A549 (cell line): ENCODE measurements at regions not wholly inside any gene's neighbourhood (a gene's known extent, or its start where the extent isn't known, plus 50 kb on each side); places are given as distances from the start of the nearest gene placed in this dataset.
A peak's percentile ranks its signal among the peaks of the same experiment; 100 is the strongest.
"Not testable (repeated sequence)": the region's sequence is repeated elsewhere in the genome, so short reads cannot be mapped to it uniquely, and the experiment has no call there.

Source experiments
- ATAC-seq, 2 experiments: fragments of 200-7000 bp in 1 of 2; fragments of >200 bp in 1 of 2; cut with Nextera tagmentation in 1 of 2; cut with Tn5 transposase in 1 of 2; 3 replicates each; pipeline versions ENCODE4 v1.8.0 to v1.9.1; 2018 to 2020; ENCODE audit warnings: mild to moderate bottlenecking in 1 of 2, moderate library complexity in 1 of 2
- CTCF ChIA-PET: fragments of 300-600 bp; sonication (Branson Sonifier 250); formaldehyde crosslinking; extraction: SDS; loops from one replicate; lab custom pipeline; 2021; ENCODE audit warnings: antibody characterized with exemption, inconsistent platforms; lab: Yijun Ruan, JAX
- POLR2A ChIA-PET: fragments of 350-600 bp; formaldehyde crosslinking; extraction: SDS; loops from one replicate; lab custom pipeline; 2021; ENCODE audit warnings: antibody characterized with exemption, inconsistent platforms; lab: Yijun Ruan, JAX
- DNase-seq, 2 experiments: peaks; one replicate each; pipeline versions ENCODE4 v3.0.0 to v3.0.0-alpha.2; 2011 to 2016; ENCODE audit warnings: low read depth in 1 of 2, low spot score in 1 of 2
- FAIRE-seq: peaks from 2 replicates; lab custom pipeline; 2011; peaks lifted over from hg19 to GRCh38; lab: Jason Lieb, UNC
- H3K27ac ChIP-seq, 2 experiments: fragments of >200 bp; sonication (Bioruptor Twin); formaldehyde crosslinking; 3 replicates each; pipeline ENCODE4 v1.5.1; 2016 to 2017
- H3K4me1 ChIP-seq: fragments of >200 bp; sonication (Bioruptor Twin); formaldehyde crosslinking; 3 replicates; pipeline ENCODE4 v1.6.1; 2016
- H3K4me2 ChIP-seq: fragments of >200 bp; sonication (Bioruptor Twin); formaldehyde crosslinking; 3 replicates; pipeline ENCODE4 v1.6.1; 2016
- H3K4me3 ChIP-seq: fragments of >200 bp; sonication (Bioruptor Twin); formaldehyde crosslinking; 3 replicates; pipeline ENCODE4 v1.5.1; 2016
- H3K9me3 ChIP-seq: fragments of >200 bp; sonication (Bioruptor Twin); formaldehyde crosslinking; 3 replicates; pipeline ENCODE4 v1.6.1; 2016
- CBX2 ChIP-seq: fragments of 200-600 bp; sonication (generic); IDR thresholded peaks from 2 replicates; pipeline ENCODE4 v1.6.1; 2016; ENCODE audit warnings: low read depth, mild to moderate bottlenecking, borderline replicate concordance
- CEBPB ChIP-seq, 2 experiments: fragments of >200 bp in 1 of 2; sonication (Bioruptor Twin) in 1 of 2; formaldehyde crosslinking in 1 of 2; IDR thresholded peaks; 2 replicates each; pipeline ENCODE4 v1.6.1; 2012 to 2016
- CHD2 ChIP-seq: fragments of 150-350 bp; IDR thresholded peaks from 2 replicates; pipeline ENCODE4 v1.6.1; 2014; ENCODE audit warnings: low read length; ENCODE audit not compliant: partially characterized antibody
- CHD4 ChIP-seq: fragments of 200-600 bp; sonication (generic); IDR thresholded peaks from 2 replicates; pipeline ENCODE4 v1.6.1; 2016; ENCODE audit warnings: antibody characterized with exemption, mild to moderate bottlenecking, borderline replicate concordance
- EHMT2 ChIP-seq: fragments of 200-600 bp; sonication (generic); IDR thresholded peaks from 2 replicates; pipeline ENCODE4 v1.6.1; 2016; ENCODE audit warnings: antibody characterized with exemption, low read depth, mild to moderate bottlenecking, moderate library complexity
- EP300 ChIP-seq, 2 experiments: fragments of >200 bp; sonication (Bioruptor Twin); formaldehyde crosslinking; IDR thresholded peaks; 2 replicates in 1 of 2; 3 replicates in 1 of 2; pipeline ENCODE4 v1.6.1; 2016 to 2017
- HOXA7 ChIP-seq: fragments of 250-450 bp; sonication (Bioruptor Pico); IDR thresholded peaks from 2 replicates; pipeline ENCODE4 v1.5.0; 2020; ENCODE audit warnings: mild to moderate bottlenecking, moderate library complexity
- JUN ChIP-seq, 2 experiments: fragments of >200 bp; sonication (Bioruptor Twin); formaldehyde crosslinking; IDR thresholded peaks; 2 replicates in 1 of 2; 3 replicates in 1 of 2; pipeline ENCODE4 v1.6.1; 2016 to 2017
- JUNB ChIP-seq: fragments of >200 bp; sonication (Bioruptor Twin); formaldehyde crosslinking; IDR thresholded peaks from 2 replicates; pipeline ENCODE4 v1.6.1; 2016
- KDM1A ChIP-seq: fragments of 200-600 bp; sonication (generic); IDR thresholded peaks from 2 replicates; pipeline ENCODE4 v1.6.1; 2016; ENCODE audit warnings: low read depth, mild to moderate bottlenecking
- MAFK ChIP-seq: fragments of 450-650 bp; IDR thresholded peaks from 2 replicates; pipeline ENCODE4 v1.6.1; 2014; ENCODE audit not compliant: partially characterized antibody
- MAZ ChIP-seq: fragments of 150-350 bp; IDR thresholded peaks from 2 replicates; pipeline ENCODE4 v1.6.1; 2014; ENCODE audit warnings: antibody characterized with exemption, low read depth, low read length, borderline replicate concordance
- MYC ChIP-seq: IDR thresholded peaks from 2 replicates; pipeline ENCODE4 v1.6.1; 2012; ENCODE audit warnings: mild to moderate bottlenecking, inconsistent platforms, low read length, improper control_type of control experiment, borderline replicate concordance
- NFE2L2 ChIP-seq: fragments of 150-350 bp; conservative IDR thresholded peaks from 2 replicates; pipeline ENCODE4 v1.6.1; 2014; ENCODE audit warnings: low read length
- PHF8 ChIP-seq: fragments of 200-600 bp; sonication (generic); IDR thresholded peaks from 2 replicates; pipeline ENCODE4 v1.6.1; 2016; ENCODE audit warnings: low read depth, mild to moderate bottlenecking, antibody characterized with exemption, moderate library complexity, borderline replicate concordance
- RAD21 ChIP-seq, 2 experiments: fragments of >200 bp in 1 of 2; sonication (Bioruptor Twin) in 1 of 2; formaldehyde crosslinking in 1 of 2; IDR thresholded peaks in 1 of 2; conservative IDR thresholded peaks in 1 of 2; 2 replicates in 1 of 2; 3 replicates in 1 of 2; pipeline ENCODE4 v1.6.1; 2012 to 2018; ENCODE audit warnings: inconsistent platforms in 1 of 2
- RARB ChIP-seq: fragments of 250-450 bp; sonication (Bioruptor Pico); IDR thresholded peaks from 2 replicates; pipeline ENCODE4 v1.8.0; 2021; ENCODE audit warnings: mild to moderate bottlenecking, moderate library complexity
- RFX5 ChIP-seq: fragments of 450-650 bp; IDR thresholded peaks from 2 replicates; pipeline ENCODE4 v1.7.1; 2014; ENCODE audit warnings: antibody characterized with exemption, mild to moderate bottlenecking, moderate library complexity
- RNF2 ChIP-seq: fragments of 200-600 bp; sonication (generic); IDR thresholded peaks from 2 replicates; pipeline ENCODE4 v1.6.1; 2016; ENCODE audit warnings: low read depth, mild to moderate bottlenecking, antibody characterized with exemption, moderate library complexity, borderline replicate concordance
- SMC3 ChIP-seq: fragments of >200 bp; sonication (Bioruptor Twin); formaldehyde crosslinking; IDR thresholded peaks from 3 replicates; pipeline ENCODE4 v1.6.1; 2018; ENCODE audit warnings: inconsistent platforms
- SREBF2 ChIP-seq: fragments of 450-650 bp; IDR thresholded peaks from 2 replicates; pipeline ENCODE4 v1.6.1; 2014; ENCODE audit warnings: mild to moderate bottlenecking, moderate library complexity
- TFCP2L1 ChIP-seq: fragments of 250-450 bp; sonication (Bioruptor Pico); IDR thresholded peaks from 2 replicates; pipeline ENCODE4 v1.5.0; 2021; ENCODE audit warnings: mild to moderate bottlenecking
- ZSCAN20 ChIP-seq: fragments of 250-450 bp; sonication (Bioruptor Pico); IDR thresholded peaks from 2 replicates; pipeline ENCODE4 v1.8.0; 2022; ENCODE audit warnings: mild to moderate bottlenecking, moderate library complexity
- WGBS: methylation state at CpG from one replicate; pipeline ENCODE4 v1.1.6; 2017; ENCODE audit errors: missing lambda C conversion rate; 5-methylcytosine and 5-hydroxymethylcytosine counted together
- TF ChIP-seq, protein P1 (sequence below): fragments of 150-350 bp; IDR thresholded peaks from 2 replicates; pipeline ENCODE4 v1.6.1; 2014; ENCODE audit warnings: low read depth, mild to moderate bottlenecking, low read length
- TF ChIP-seq, protein P2 (sequence below): fragments of 250-450 bp; sonication (Bioruptor Pico); IDR thresholded peaks from 2 replicates; pipeline ENCODE4 v1.5.0; 2020; ENCODE audit warnings: low read depth, mild to moderate bottlenecking, moderate library complexity
- TF ChIP-seq, protein P3 (sequence below): IDR thresholded peaks from 2 replicates; pipeline ENCODE4 v1.6.1; 2012
- TF ChIP-seq, protein P4 (sequence below): IDR thresholded peaks from 2 replicates; pipeline ENCODE4 v1.6.1; 2012

DNA sequence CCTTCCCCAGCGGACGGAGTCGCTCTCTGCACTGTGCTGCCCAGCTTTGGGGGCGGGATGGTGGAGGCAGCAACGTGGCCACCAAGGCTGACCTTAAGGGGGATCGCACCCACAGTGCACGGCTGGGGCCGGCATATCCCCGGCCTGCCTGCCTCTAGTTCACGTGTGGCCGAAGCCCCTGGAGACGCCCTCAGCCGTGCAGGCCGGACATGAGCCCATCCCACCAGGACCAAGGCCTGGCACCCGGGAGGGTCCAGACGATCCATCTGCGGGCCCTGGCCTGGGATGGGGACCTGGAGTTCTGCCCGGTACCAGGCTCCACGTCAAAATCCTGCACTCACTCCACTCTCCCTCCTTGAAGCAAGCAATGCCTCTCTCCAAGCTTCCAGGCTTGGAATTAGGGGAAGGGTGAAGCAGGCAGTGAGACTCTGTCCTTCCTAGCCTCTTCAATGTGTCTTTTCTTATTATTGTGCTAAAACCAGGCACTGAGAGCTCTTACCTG, 520.8 kb downstream of the REEP3 start (continued):
- TF ChIP-seq, protein P1, sequence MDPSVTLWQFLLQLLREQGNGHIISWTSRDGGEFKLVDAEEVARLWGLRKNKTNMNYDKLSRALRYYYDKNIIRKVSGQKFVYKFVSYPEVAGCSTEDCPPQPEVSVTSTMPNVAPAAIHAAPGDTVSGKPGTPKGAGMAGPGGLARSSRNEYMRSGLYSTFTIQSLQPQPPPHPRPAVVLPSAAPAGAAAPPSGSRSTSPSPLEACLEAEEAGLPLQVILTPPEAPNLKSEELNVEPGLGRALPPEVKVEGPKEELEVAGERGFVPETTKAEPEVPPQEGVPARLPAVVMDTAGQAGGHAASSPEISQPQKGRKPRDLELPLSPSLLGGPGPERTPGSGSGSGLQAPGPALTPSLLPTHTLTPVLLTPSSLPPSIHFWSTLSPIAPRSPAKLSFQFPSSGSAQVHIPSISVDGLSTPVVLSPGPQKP, result no peak
- TF ChIP-seq CEBPB (IDR thresholded peaks at IDR 0.05) (no peak), NFE2L2 (no peak), CBX2 (no peak), TFCP2L1 (CRISPR knock-in tag) (no peak)

DNA sequence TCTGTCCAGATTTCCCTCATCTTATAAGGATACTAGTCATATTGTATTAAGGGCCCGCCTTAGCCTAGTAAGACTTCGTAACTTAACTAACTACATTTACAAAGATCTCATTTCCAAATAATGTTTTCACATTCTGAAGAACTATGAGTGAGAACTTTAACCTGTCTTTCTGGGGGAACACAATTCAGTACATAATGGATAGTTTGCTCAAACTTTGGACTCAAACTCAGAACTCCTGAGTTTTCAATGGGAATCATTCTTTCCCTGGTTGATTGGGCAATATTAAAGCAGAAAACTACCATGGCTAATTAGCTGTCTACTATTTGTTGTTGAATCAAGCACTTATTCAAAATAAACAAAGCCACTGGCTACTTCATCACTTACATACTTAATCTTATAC, 522.9 kb downstream of the REEP3 start:
- WGBS, result 86% methylated on average over 2 of the region's 2 CpGs
- Histone ChIP-seq H3K4me1 (no peaks in the 10 kb centered on the region), H3K27ac (no peak overlapping the region), H3K4me3 (no peak overlapping the region), H3K4me2 (no peak overlapping the region), H3K9me3 (no peaks in the 10 kb centered on the region)
- ATAC-seq, result no peak
- no peak for FAIRE-seq
- ChIA-PET CTCF (no interaction called here), POLR2A (no interaction called here)
- no peak for DNase-seq
- TF ChIP-seq SMC3, result no peak
- TF ChIP-seq CBX2, result no peak
- no peak for TF ChIP-seq KDM1A
- no peak for TF ChIP-seq ZSCAN20 (CRISPR knock-in tag)
- TF ChIP-seq RFX5, result no peak
- no peak for TF ChIP-seq EHMT2
- TF ChIP-seq, protein P2, sequence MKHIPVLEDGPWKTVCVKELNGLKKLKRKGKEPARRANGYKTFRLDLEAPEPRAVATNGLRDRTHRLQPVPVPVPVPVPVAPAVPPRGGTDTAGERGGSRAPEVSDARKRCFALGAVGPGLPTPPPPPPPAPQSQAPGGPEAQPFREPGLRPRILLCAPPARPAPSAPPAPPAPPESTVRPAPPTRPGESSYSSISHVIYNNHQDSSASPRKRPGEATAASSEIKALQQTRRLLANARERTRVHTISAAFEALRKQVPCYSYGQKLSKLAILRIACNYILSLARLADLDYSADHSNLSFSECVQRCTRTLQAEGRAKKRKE (CRISPR knock-in tag), result no peak

DNA sequence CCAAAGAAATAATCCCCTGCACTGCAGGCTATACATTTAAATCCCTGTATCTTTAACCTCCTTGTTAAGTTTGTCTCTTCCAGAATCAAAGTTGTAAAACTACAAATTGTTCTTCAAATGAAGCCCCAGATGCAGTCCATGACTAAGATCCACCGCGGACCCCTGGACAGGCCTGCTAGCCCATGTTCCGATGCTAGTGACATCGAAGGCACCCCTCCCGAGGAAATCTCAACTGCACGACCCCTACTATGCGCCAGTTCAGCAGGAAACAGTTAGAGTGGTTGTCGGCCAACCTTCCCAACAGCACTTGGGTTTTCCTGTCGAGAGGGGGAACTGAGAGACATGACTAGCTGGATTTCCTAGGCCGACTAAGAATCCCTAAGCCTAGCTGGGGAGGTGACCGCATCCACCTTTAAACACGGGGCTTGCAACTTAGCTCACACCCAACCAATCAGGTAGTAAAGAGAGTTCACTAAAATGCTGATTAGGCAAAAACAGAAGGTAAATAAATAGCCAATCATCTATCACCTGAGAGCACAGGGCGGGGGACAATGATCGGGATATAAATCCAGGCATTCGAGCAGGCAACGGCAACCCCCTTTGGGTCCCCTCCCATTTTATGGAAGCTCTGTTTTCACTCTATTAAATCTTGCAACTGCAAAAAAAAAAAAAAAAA, 523.9 kb downstream of the REEP3 start:
- WGBS, result 45% methylated on average over 15 of the region's 16 CpGs
- POLR2A ChIA-PET, H3K4me2 ChIP-seq, CTCF ChIA-PET, DNase-seq, FAIRE-seq, H3K27ac ChIP-seq, ATAC-seq, H3K9me3 ChIP-seq, H3K4me3 ChIP-seq, H3K4me1 ChIP-seq: not testable (repeated sequence)
- peak; percentile 95 for TF ChIP-seq MAFK

DNA sequence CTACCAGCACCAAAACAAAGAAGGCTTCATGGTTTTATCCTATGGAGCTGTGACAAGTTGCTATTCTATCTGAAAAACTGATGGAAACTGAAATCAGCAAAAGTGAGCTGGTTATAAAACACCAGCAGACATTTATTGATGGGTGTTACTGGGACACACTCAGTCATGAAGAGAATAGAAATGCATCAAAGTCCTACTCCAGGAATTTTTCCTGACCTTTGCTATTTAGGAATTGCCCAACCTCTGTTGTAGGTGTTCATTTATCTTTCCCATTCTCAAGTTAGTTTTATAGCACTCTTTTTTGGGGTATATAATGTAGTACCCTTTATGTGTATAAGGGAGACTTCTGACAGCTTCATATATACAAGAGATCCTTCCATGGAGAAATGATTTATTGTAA, 533.2 kb downstream of the REEP3 start:
- ChIA-PET CTCF (interaction anchor here (3.7 kb wide), 1 partner anchor 14 kb away, joined by 27 read pairs; no protein-coding TSS in a partner anchor), POLR2A (no interaction called here)
- Histone ChIP-seq H3K27ac (no peak overlapping the region), H3K4me3 (no peak overlapping the region), H3K9me3 (no peaks in the 10 kb centered on the region), H3K4me1 (no peaks in the 10 kb centered on the region), H3K4me2 (no peak overlapping the region)
- ATAC-seq, result no peak
- no peak for FAIRE-seq
- TF ChIP-seq RAD21 (conservative IDR thresholded peaks at IDR 0.05 in 1 of 2, IDR thresholded peaks at IDR 0.05 in 1 of 2), result no peak
- no peak for TF ChIP-seq NFE2L2
- no peak for TF ChIP-seq HOXA7 (CRISPR knock-in tag)
- no peak for TF ChIP-seq RARB (CRISPR knock-in tag)
- no peak for TF ChIP-seq JUN (IDR thresholded peaks at IDR 0.05)
- no peak for TF ChIP-seq SREBF2
- no peak for TF ChIP-seq MYC
- TF ChIP-seq RFX5, result no peak
- no peak for TF ChIP-seq CHD2
- no peak for TF ChIP-seq MAZ
- TF ChIP-seq, protein P3, sequence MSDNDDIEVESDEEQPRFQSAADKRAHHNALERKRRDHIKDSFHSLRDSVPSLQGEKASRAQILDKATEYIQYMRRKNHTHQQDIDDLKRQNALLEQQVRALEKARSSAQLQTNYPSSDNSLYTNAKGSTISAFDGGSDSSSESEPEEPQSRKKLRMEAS, result no peak
- no peak for TF ChIP-seq SMC3
- TF ChIP-seq EP300 (IDR thresholded peaks at IDR 0.05), result no peak
- TF ChIP-seq JUNB, result no peak
- no peak for TF ChIP-seq RNF2
- no peak for TF ChIP-seq CHD4
- TF ChIP-seq, protein P4, sequence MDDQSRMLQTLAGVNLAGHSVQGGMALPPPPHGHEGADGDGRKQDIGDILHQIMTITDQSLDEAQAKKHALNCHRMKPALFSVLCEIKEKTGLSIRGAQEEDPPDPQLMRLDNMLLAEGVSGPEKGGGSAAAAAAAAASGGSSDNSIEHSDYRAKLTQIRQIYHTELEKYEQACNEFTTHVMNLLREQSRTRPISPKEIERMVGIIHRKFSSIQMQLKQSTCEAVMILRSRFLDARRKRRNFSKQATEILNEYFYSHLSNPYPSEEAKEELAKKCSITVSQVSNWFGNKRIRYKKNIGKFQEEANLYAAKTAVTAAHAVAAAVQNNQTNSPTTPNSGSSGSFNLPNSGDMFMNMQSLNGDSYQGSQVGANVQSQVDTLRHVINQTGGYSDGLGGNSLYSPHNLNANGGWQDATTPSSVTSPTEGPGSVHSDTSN, result no peak
- no peak for TF ChIP-seq PHF8
- no peak for TF ChIP-seq EHMT2
- no peak for DNase-seq
